ENCODE measurements at regions not wholly inside any gene's neighbourhood (a gene's known extent, or its start where the extent isn't known, plus 50 kb on each side); places are given as distances from the start of the nearest gene placed in this dataset.

DNA sequence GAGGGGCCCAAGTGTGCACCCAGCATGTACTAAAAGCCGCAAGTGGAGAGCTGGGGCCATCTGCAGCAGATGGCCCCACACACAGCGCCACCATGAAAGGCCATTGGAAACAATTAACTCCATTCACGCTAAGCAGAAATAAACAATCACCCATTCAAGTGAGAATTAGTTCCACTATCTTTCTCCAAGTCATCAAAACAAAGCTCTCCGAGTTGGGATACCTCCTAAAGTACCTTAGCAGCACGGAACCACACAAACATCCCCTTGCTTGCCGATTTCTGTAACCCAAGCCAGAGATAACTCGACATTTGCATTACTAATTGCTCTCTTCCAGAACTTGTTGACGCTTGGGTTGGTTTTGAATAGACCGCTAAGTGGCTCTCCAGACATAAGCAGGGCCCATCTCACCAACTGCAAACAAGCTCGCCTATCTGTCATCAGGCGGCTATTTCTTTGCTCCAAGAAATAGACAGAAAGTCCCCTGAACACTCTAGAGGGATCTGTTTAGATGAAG lies 840.6 kb upstream of the SALL3 start:
- DNase-seq (ENCODE audit: low read depth), result no peak

DNA sequence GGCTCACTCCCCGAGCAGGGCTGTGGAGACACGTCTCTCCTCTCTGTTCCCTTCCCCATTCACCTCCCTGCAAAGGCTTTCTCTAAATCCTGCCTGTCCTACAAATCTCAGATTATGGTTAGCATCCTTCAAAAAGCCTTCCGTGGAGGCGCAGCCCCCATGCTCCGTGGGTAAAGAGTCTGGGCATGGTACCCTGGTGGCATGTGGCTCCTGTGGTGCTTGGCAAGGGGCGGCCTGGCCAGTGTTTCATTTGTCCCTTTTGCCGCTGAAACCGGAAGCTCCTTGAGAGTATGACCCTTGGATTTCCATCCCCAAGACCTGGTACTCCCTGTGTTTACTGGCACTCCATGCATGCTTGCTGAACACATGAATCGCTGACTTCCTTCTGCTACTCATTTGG lies 839.3 kb upstream of the SALL3 start:
- TF ChIP-seq, protein P1, sequence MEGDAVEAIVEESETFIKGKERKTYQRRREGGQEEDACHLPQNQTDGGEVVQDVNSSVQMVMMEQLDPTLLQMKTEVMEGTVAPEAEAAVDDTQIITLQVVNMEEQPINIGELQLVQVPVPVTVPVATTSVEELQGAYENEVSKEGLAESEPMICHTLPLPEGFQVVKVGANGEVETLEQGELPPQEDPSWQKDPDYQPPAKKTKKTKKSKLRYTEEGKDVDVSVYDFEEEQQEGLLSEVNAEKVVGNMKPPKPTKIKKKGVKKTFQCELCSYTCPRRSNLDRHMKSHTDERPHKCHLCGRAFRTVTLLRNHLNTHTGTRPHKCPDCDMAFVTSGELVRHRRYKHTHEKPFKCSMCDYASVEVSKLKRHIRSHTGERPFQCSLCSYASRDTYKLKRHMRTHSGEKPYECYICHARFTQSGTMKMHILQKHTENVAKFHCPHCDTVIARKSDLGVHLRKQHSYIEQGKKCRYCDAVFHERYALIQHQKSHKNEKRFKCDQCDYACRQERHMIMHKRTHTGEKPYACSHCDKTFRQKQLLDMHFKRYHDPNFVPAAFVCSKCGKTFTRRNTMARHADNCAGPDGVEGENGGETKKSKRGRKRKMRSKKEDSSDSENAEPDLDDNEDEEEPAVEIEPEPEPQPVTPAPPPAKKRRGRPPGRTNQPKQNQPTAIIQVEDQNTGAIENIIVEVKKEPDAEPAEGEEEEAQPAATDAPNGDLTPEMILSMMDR (conservative IDR thresholded peaks at IDR 0.05; ENCODE audit: low read length), result no peak
- no peak for DNase-seq (ENCODE audit: low read depth)
- no peak overlapping the region for H3K4me3 ChIP-seq (ENCODE audit: low read length)

More for the DNA sequence above, 840.6 kb upstream of the SALL3 start:
- TF ChIP-seq, protein P1 (conservative IDR thresholded peaks at IDR 0.05; ENCODE audit: low read length), result no peak
- H3K4me3 ChIP-seq (ENCODE audit: low read length), result no peak overlapping the region

DNA sequence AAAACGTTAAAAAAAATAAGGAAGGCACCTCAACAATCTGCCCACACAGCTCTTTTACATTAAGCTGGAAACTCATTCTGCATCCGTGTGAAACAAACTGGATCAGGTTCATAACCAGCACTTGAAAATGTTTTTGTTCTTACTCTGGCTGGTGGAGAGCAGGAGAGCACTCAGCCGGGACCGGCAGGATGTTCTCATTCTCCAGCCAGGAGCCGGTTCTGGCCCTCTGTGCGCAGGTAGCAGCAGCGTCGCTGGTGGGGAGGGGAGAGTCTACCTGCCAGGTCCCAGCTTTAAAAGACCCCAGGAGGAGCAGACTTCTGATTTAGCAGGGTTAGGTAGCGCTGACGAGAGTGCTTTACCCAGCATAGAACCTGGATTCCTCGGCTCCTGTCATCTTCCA lies 834.9 kb upstream of the SALL3 start:
- DNase-seq (ENCODE audit: low read depth), result no peak
- TF ChIP-seq, protein P1 (conservative IDR thresholded peaks at IDR 0.05; ENCODE audit: low read length), result no peak
- no peak overlapping the region for H3K4me3 ChIP-seq (ENCODE audit: low read length)

DNA sequence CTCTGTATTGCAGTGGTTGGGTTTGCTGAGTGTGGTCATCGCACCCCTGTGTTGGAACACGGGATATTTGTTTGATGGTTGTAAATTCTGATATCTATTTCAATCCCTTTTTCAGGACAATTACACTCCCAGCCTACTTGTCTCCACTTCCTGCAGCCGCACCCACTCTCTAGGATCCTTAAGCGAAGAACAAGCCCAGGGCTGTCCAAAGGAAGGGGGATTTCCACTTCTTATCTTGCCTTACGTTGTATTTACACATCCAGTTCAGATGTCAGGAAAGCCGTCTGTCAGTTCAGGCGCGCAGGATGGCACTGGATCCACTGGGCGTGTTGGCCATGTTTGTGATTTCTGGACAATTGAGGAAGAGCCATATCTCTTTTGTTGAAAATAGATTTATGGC lies 834.5 kb upstream of the SALL3 start:
- TF ChIP-seq, protein P1 (conservative IDR thresholded peaks at IDR 0.05; ENCODE audit: low read length), result no peak
- no peak for DNase-seq (ENCODE audit: low read depth)
- no peak overlapping the region for H3K4me3 ChIP-seq (ENCODE audit: low read length)

DNA sequence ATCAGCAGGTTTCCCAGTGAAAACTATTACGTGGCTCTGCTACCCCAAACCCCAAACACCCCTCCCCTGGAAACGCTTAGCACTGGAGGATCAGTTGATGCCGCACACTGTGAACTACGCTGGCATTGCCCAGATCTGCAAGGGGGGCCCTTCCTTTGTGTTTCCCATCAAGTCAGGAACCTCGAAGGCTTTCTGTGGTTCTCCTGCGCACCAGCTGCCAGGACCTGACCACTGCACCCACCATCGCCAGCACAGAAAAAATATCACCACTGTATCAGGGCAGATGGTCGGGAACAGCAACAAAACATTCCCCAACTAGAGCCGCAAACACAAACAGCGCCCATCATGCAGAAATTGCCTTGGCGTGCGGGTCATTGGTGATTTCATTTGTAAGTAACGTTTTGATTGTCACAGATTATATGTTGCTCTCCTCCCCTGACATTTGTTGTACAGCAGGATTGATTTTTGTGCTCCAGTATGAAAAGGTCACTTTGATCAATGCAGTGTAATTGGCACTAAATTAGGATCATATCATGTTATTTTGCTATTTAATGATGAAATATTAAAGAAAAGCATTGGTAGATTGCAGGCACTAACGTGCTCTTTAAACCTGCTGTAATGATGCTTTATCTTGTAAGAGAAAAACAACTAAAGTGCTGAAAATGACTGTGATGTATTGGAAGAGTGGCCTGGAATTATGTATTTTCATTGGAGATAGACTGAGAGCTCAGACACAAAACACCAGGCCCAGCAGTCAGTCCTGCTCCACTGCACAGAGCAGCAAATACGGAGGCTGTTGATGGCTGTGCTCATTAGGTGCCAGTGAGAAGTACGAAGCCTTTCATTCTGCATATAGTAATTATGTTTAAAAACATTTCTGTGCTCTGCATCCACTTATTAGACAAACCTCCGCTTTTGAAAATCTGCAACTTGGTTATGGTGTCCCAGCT lies 833.2 kb upstream of the SALL3 start:
- TF ChIP-seq, protein P1 (conservative IDR thresholded peaks at IDR 0.05; ENCODE audit: low read length), result no peak
- DNase-seq (ENCODE audit: low read depth), result no peak
- no peak overlapping the region for H3K4me3 ChIP-seq (ENCODE audit: low read length)

DNA sequence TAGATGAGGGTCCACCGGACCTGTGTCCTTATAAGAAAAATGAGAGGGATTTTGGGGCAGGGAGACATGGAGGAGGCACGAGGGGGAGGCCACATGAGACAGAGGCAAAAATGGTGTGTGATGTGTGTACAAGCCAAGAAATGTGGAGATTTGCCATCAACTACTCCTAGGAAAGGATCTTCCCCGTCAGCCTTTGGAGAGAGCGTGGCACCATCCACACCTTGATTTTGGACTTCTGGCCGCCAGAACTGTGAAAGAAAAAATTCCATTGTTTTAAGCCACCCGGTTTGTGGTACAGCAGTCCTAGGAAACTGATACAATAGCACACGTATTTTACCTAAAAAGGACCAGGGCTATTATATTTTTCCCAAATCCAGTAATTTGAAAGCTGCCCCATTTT lies 829.0 kb upstream of the SALL3 start:
- TF ChIP-seq, protein P1 (conservative IDR thresholded peaks at IDR 0.05; ENCODE audit: low read length), result no peak
- DNase-seq (ENCODE audit: low read depth), result no peak
- no peak overlapping the region for H3K4me3 ChIP-seq (ENCODE audit: low read length)

DNA sequence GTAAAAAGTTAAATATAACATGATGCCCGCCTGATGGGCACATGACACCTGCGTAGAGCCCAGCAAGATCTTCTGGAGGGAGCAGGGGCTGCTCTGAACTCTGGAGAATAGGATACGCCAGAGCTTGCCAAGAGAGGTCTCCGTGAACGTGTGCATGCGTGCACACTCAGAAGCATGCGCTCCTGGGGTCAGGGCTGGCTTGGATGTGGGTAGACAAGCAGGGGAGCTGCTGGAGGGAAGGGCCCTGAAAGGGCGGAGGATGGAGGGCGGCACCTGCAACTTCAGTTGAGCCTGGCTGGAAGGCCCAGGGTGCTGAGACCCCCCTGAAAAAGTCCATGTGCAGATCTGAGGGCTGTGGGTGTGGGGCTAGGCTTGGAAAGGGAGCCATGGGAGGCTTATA lies 828.4 kb upstream of the SALL3 start:
- TF ChIP-seq, protein P1 (conservative IDR thresholded peaks at IDR 0.05; ENCODE audit: low read length), result no peak
- no peak overlapping the region for H3K4me3 ChIP-seq (ENCODE audit: low read length)
- DNase-seq (ENCODE audit: low read depth), result no peak

All from AG10803 (cell line).